Thoracic aorta (tissue), 2 donors: ENCODE measurements at regions not wholly inside any gene's neighbourhood (a gene's known extent, or its start where the extent isn't known, plus 50 kb on each side); places are given as distances from the start of the nearest gene placed in this dataset.

Experiments used
- ATAC-seq: fragments of 150-250 bp; one replicate; pipeline ENCODE4 v1.8.0; 2017; ENCODE audit warnings: low read depth; ENCODE audit not compliant: insufficient number of reproducible peaks, low FRiP score
- DNase-seq: peaks from one replicate; pipeline ENCODE4 v3.0.0-alpha.2; 2020; ENCODE audit warnings: low spot score
- H3K27ac ChIP-seq, 2 donors: fragments of 200-600 bp; sonication (generic); 1 replicate in 1 of 2; 2 replicates in 1 of 2; pipeline ENCODE4 v1.5.1; 2016; ENCODE audit warnings: mild to moderate bottlenecking in 2 of 2, moderate library complexity in 2 of 2
- H3K27me3 ChIP-seq: fragments of 200-600 bp; sonication (generic); replicated peaks from 2 replicates; pipeline ENCODE4 v1.6.0; 2016; ENCODE audit warnings: mild to moderate bottlenecking; ENCODE audit not compliant: insufficient read depth
- H3K36me3 ChIP-seq: fragments of 200-600 bp; sonication (generic); one replicate; pipeline ENCODE4 v1.5.1; 2016
- H3K4me1 ChIP-seq, 2 donors: fragments of 200-600 bp; sonication (generic); 1 replicate in 1 of 2; 2 replicates in 1 of 2; pipeline versions ENCODE4 v1.5.1 to v1.6.0; 2016; ENCODE audit warnings: low read depth in 2 of 2, mild to moderate bottlenecking in 1 of 2; ENCODE audit not compliant: control insufficient read depth in 1 of 2
- H3K4me3 ChIP-seq: fragments of 200-600 bp; sonication (generic); 2 replicates; pipeline ENCODE4 v1.5.1; 2016; ENCODE audit warnings: mild to moderate bottlenecking
- H3K9me3 ChIP-seq: fragments of 200-600 bp; sonication (generic); 2 replicates; pipeline ENCODE4 v1.5.1; 2016
- CTCF ChIP-seq: fragments of 200-600 bp; sonication (generic); IDR thresholded peaks from one replicate; pipeline ENCODE4 v1.5.1; 2019; ENCODE audit warnings: antibody characterized with exemption

GRCh38 chr14:54116198-54116885, 159.7 kb upstream of the BMP4 start:
- Histone ChIP-seq H3K27ac (no peak overlapping the region), H3K4me1 (peaks cover under 1 to 6% of the 10 kb centered on the region in 2 donors), H3K36me3 (no peaks in the 10 kb centered on the region), H3K27me3 (no peaks in the 10 kb centered on the region), H3K4me3 (no peak overlapping the region), H3K9me3 (no peaks in the 10 kb centered on the region)
- ATAC-seq, result no peak
- DNase-seq, result no peak
- no peak for TF ChIP-seq CTCF

GRCh38 chr14:54116972-54117371, 160.3 kb upstream of the BMP4 start:
- Histone ChIP-seq H3K27me3 (no peaks in the 10 kb centered on the region), H3K27ac (no peak overlapping the region), H3K4me1 (peaks cover 5 to 13% of the 10 kb centered on the region in 2 donors), H3K4me3 (no peak overlapping the region), H3K9me3 (no peaks in the 10 kb centered on the region), H3K36me3 (no peaks in the 10 kb centered on the region)
- DNase-seq, result no peak
- ATAC-seq, result no peak
- TF ChIP-seq CTCF, result no peak

GRCh38 chr14:54117396-54117795, 160.8 kb upstream of the BMP4 start:
- ATAC-seq (no peak), DNase-seq (no peak)
- TF ChIP-seq CTCF, result no peak
- no peaks in the 10 kb centered on the region for H3K36me3 ChIP-seq
- H3K9me3 ChIP-seq, result no peaks in the 10 kb centered on the region
- no peaks in the 10 kb centered on the region for H3K27me3 ChIP-seq
- no peak overlapping the region for H3K4me3 ChIP-seq
- H3K4me1 ChIP-seq, result peaks cover 5 to 17% of the 10 kb centered on the region in 2 donors
- H3K27ac ChIP-seq, result no peak overlapping the region

- Histone ChIP-seq H3K36me3 (no peaks in the 10 kb centered on the region), H3K27ac (no peak overlapping the region), H3K4me3 (no peak overlapping the region), H3K4me1 (peaks cover 5 to 17% of the 10 kb centered on the region in 2 donors), H3K27me3 (no peaks in the 10 kb centered on the region), H3K9me3 (no peaks in the 10 kb centered on the region)
- TF ChIP-seq CTCF, result no peak
- no peak for ATAC-seq
- DNase-seq, result no peak
Measured at GRCh38 chr14:54117924-54118323, 161.3 kb upstream of the BMP4 start.

- H3K9me3 ChIP-seq, result no peaks in the 10 kb centered on the region
- no peak overlapping the region for H3K4me3 ChIP-seq
- TF ChIP-seq CTCF, result no peak
- H3K27me3 ChIP-seq, result no peaks in the 10 kb centered on the region
- no peaks in the 10 kb centered on the region for H3K36me3 ChIP-seq
- H3K4me1 ChIP-seq, result peaks cover 5 to 17% of the 10 kb centered on the region in 2 donors
- ATAC-seq (no peak), DNase-seq (no peak)
- H3K27ac ChIP-seq, result no peak overlapping the region
Measured at GRCh38 chr14:54120260-54120659, 163.6 kb upstream of the BMP4 start.
